CD4-positive, alpha-beta T cell treated with Interleukin-17A for 4 hours (primary cell): ENCODE measurements at regions not wholly inside any gene's neighbourhood (a gene's known extent, or its start where the extent isn't known, plus 50 kb on each side); places are given as distances from the start of the nearest gene placed in this dataset.

Experiments used
- DNase-seq: peaks from one replicate; pipeline ENCODE4 v3.0.0-alpha.2; 2020; ENCODE audit warnings: mixed read lengths

GRCh38 chr9:87824216-87824875 lies 58.3 kb upstream of the SPATA31E1 start:
- DNase-seq, result no peak

DNA sequence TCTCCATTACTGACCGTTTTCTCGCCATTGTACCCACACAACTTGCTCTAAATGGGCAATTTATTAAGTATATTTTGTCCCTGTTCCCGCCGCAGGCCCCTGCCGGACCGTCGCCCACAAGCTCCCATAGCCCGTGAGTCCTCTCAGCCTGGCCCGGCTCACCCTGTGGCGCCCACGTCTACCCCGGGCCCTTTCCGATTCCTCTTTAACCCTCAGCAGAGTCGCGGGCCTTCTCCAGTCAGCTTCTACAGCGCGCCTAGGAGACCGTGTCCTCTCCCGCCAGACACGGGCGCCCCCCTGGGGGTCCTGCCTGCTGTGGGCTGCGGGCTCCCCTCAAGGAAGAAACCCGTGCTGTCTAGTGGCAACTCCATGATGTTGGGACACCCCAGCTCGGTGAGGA lies 57.8 kb upstream of the SPATA31E1 start:
- DNase-seq, result no peak

DNA sequence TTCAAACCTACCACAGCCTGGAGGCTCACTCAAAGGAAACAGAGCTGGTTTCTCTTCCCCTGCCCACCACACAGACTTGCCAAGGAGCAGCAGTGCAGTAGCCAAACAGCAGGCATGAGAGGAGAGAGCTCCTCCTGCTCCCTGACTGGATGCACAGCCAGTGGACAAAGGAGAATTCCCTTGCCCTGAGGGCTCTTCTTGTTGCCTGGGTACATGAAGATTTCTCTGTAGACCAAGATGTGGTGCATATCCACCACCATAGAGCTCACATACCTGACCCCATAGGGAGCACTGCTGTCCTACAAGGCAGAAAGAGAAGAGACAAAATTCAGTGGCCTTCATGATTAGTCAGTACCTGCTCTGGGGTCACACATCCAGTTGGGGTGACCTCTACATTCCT lies 56.3 kb upstream of the SPATA31E1 start:
- no peak for DNase-seq

- no peak for DNase-seq
Observed at GRCh38 chr9:87827341-87827740, 55.3 kb upstream of the SPATA31E1 start.

GRCh38 chr9:87829756-87830155 lies 52.9 kb upstream of the SPATA31E1 start:
- DNase-seq, result no peak

- DNase-seq, result no peak
Observed at GRCh38 chr9:87830446-87830845, 52.2 kb upstream of the SPATA31E1 start.

- no peak for DNase-seq
Observed at GRCh38 chr9:87831159-87831558, 51.5 kb upstream of the SPATA31E1 start.
